Skeletal muscle cell (primary cell): ENCODE measurements at regions not wholly inside any gene's neighbourhood (a gene's known extent, or its start where the extent isn't known, plus 50 kb on each side); places are given as distances from the start of the nearest gene placed in this dataset.

ENCODE experiments used
- DNase-seq: peaks from one replicate; pipeline ENCODE4 v3.0.0-alpha.2; 2010; ENCODE audit warnings: low read depth
- H3K4me3 ChIP-seq: 2 replicates; pipeline ENCODE4 v1.5.1; 2011; ENCODE audit warnings: low read depth, mild to moderate bottlenecking, control low read depth, low read length, moderate library complexity

GRCh38 chr9:118129541-118129940 lies 425.3 kb downstream of the TLR4 start:
- no peak overlapping the region for H3K4me3 ChIP-seq
- DNase-seq, result no peak

GRCh38 chr9:118148990-118149389 lies 444.8 kb downstream of the TLR4 start:
- DNase-seq, result no peak
- H3K4me3 ChIP-seq, result no peak overlapping the region

GRCh38 chr9:118156846-118157245 lies 452.6 kb downstream of the TLR4 start:
- H3K4me3 ChIP-seq, result no peak overlapping the region
- DNase-seq, result no peak

- DNase-seq, result no peak
- no peak overlapping the region for H3K4me3 ChIP-seq
Observed at GRCh38 chr9:118162716-118163115, 458.5 kb downstream of the TLR4 start.

GRCh38 chr9:118163751-118164150 lies 459.5 kb downstream of the TLR4 start:
- DNase-seq, result no peak
- H3K4me3 ChIP-seq, result no peak overlapping the region

- H3K4me3 ChIP-seq, result no peak overlapping the region
- no peak for DNase-seq
Observed at GRCh38 chr9:118165451-118165850, 461.2 kb downstream of the TLR4 start.

GRCh38 chr9:118170032-118170955 lies 466.1 kb downstream of the TLR4 start:
- peak; percentile 17 for DNase-seq
- no peak overlapping the region for H3K4me3 ChIP-seq

- H3K4me3 ChIP-seq, result no peak overlapping the region
- DNase-seq, result no peak
Observed at GRCh38 chr9:118177241-118177640, 473.0 kb downstream of the TLR4 start.

GRCh38 chr9:118183576-118183975 lies 479.4 kb downstream of the TLR4 start:
- DNase-seq, result no peak

GRCh38 chr9:118187408-118187807 lies 483.2 kb downstream of the TLR4 start:
- DNase-seq, result no peak
- no peak overlapping the region for H3K4me3 ChIP-seq

More at GRCh38 chr9:118183576-118183975, 479.4 kb downstream of the TLR4 start:
- H3K4me3 ChIP-seq, result no peak overlapping the region

- H3K4me3 ChIP-seq, result no peak overlapping the region
- DNase-seq, result no peak
Observed at GRCh38 chr9:118189615-118190014, 485.4 kb downstream of the TLR4 start.

- DNase-seq, result no peak
- H3K4me3 ChIP-seq, result no peak overlapping the region
Observed at GRCh38 chr9:118192807-118193206, 488.6 kb downstream of the TLR4 start.

- no peak for DNase-seq
- H3K4me3 ChIP-seq, result no peak overlapping the region
Observed at GRCh38 chr9:118209343-118209742, 505.1 kb downstream of the TLR4 start.

GRCh38 chr9:118215549-118215948 lies 511.3 kb downstream of the TLR4 start:
- DNase-seq, result no peak

GRCh38 chr9:118222375-118222774 lies 518.2 kb downstream of the TLR4 start:
- no peak for DNase-seq

More at GRCh38 chr9:118215549-118215948, 511.3 kb downstream of the TLR4 start:
- no peak overlapping the region for H3K4me3 ChIP-seq

GRCh38 chr9:118223111-118223510 lies 518.9 kb downstream of the TLR4 start:
- DNase-seq, result no peak
- H3K4me3 ChIP-seq, result no peak overlapping the region

More at GRCh38 chr9:118222375-118222774, 518.2 kb downstream of the TLR4 start:
- no peak overlapping the region for H3K4me3 ChIP-seq

- DNase-seq, result no peak
- no peak overlapping the region for H3K4me3 ChIP-seq
Observed at GRCh38 chr9:118230329-118230728, 526.1 kb downstream of the TLR4 start.

- no peak overlapping the region for H3K4me3 ChIP-seq
Observed at GRCh38 chr9:118236625-118237024, 532.4 kb downstream of the TLR4 start.

GRCh38 chr9:118238139-118238538 lies 533.9 kb downstream of the TLR4 start:
- H3K4me3 ChIP-seq, result no peak overlapping the region
- no peak for DNase-seq

More at GRCh38 chr9:118236625-118237024, 532.4 kb downstream of the TLR4 start:
- DNase-seq, result no peak

- DNase-seq, result no peak
Observed at GRCh38 chr9:118252027-118252426, 547.8 kb downstream of the TLR4 start.

GRCh38 chr9:118262191-118262590 lies 558.0 kb downstream of the TLR4 start:
- DNase-seq, result no peak
- H3K4me3 ChIP-seq, result no peak overlapping the region

More at GRCh38 chr9:118252027-118252426, 547.8 kb downstream of the TLR4 start:
- no peak overlapping the region for H3K4me3 ChIP-seq
